ENCODE measurements at regions not wholly inside any gene's neighbourhood (a gene's known extent, or its start where the extent isn't known, plus 50 kb on each side); places are given as distances from the start of the nearest gene placed in this dataset.
"Not testable (repeated sequence)": the region's sequence is repeated elsewhere in the genome, so short reads cannot be mapped to it uniquely, and the experiment has no call there.

GRCh38 chr21:28489821-28490350 lies 502.8 kb downstream of the LTN1 start:
- DNase-seq: no peak
- H3K9me3 ChIP-seq (replicated peaks): no peaks in the 10 kb centered on the region; the same call in 1 of the 2 replicates
- H3K27ac ChIP-seq: no peak overlapping the region
- H3K36me3 ChIP-seq: no peaks in the 10 kb centered on the region
- H3K4me3 ChIP-seq: no peak overlapping the region
- H3K4me1 ChIP-seq: no peaks in the 10 kb centered on the region
- H3K27me3 ChIP-seq: no peaks in the 10 kb centered on the region

GRCh38 chr21:28489162-28489561 lies 503.5 kb downstream of the LTN1 start:
- DNase-seq: no peak
- no peaks in the 10 kb centered on the region for H3K27me3 ChIP-seq
- H3K4me3 ChIP-seq: no peak overlapping the region
- H3K36me3 ChIP-seq: no peaks in the 10 kb centered on the region
- no peaks in the 10 kb centered on the region for H3K4me1 ChIP-seq
- no peak overlapping the region for H3K27ac ChIP-seq
- no peaks in the 10 kb centered on the region; the same call in 1 of the 2 replicates for H3K9me3 ChIP-seq (replicated peaks)

- no peak overlapping the region for H3K4me3 ChIP-seq
- no peaks in the 10 kb centered on the region for H3K36me3 ChIP-seq
- H3K27me3 ChIP-seq: no peaks in the 10 kb centered on the region
- DNase-seq: no peak
- H3K4me1 ChIP-seq: no peaks in the 10 kb centered on the region
- no peak overlapping the region for H3K27ac ChIP-seq
- H3K9me3 ChIP-seq (replicated peaks): no peaks in the 10 kb centered on the region
Observed at GRCh38 chr21:28487455-28488070, 505.1 kb downstream of the LTN1 start.

- H3K27me3 ChIP-seq: no peaks in the 10 kb centered on the region
- DNase-seq: no peak
- no peak overlapping the region for H3K4me3 ChIP-seq
- no peaks in the 10 kb centered on the region for H3K9me3 ChIP-seq (replicated peaks)
- H3K4me1 ChIP-seq: no peaks in the 10 kb centered on the region
- H3K27ac ChIP-seq: no peak overlapping the region
- no peaks in the 10 kb centered on the region for H3K36me3 ChIP-seq
Observed at GRCh38 chr21:28485301-28486022, 507.2 kb downstream of the LTN1 start.

GRCh38 chr21:28483301-28484035 lies 509.2 kb downstream of the LTN1 start:
- Histone ChIP-seq H3K27ac (no peak overlapping the region), H3K36me3 (no peaks in the 10 kb centered on the region), H3K9me3 (replicated peaks) (no peaks in the 10 kb centered on the region), H3K4me3 (no peak overlapping the region), H3K27me3 (no peaks in the 10 kb centered on the region), H3K4me1 (no peaks in the 10 kb centered on the region)
- DNase-seq: no peak

- no peaks in the 10 kb centered on the region for H3K9me3 ChIP-seq (replicated peaks)
- H3K4me1 ChIP-seq: no peaks in the 10 kb centered on the region
- no peak for DNase-seq
- no peak overlapping the region for H3K4me3 ChIP-seq
- H3K36me3 ChIP-seq: no peaks in the 10 kb centered on the region
- H3K27ac ChIP-seq: no peak overlapping the region
- H3K27me3 ChIP-seq: no peaks in the 10 kb centered on the region
Observed at GRCh38 chr21:28482657-28483056, 510.0 kb downstream of the LTN1 start.

- no peaks in the 10 kb centered on the region for H3K27me3 ChIP-seq
- DNase-seq: no peak
- no peaks in the 10 kb centered on the region for H3K4me1 ChIP-seq
- H3K27ac ChIP-seq: no peak overlapping the region
- no peak overlapping the region for H3K4me3 ChIP-seq
- H3K9me3 ChIP-seq (replicated peaks): no peaks in the 10 kb centered on the region
- H3K36me3 ChIP-seq: no peaks in the 10 kb centered on the region
Observed at GRCh38 chr21:28480470-28480869, 512.2 kb downstream of the LTN1 start.

GRCh38 chr21:28473530-28474220 lies 519.0 kb downstream of the LTN1 start:
- no peaks in the 10 kb centered on the region for H3K27me3 ChIP-seq
- H3K36me3 ChIP-seq: no peaks in the 10 kb centered on the region
- H3K4me3 ChIP-seq: no peak overlapping the region
- H3K9me3 ChIP-seq (replicated peaks): no peaks in the 10 kb centered on the region
- no peaks in the 10 kb centered on the region; the same call in 1 of the 2 replicates for H3K4me1 ChIP-seq
- no peak overlapping the region for H3K27ac ChIP-seq
- no peak for DNase-seq

- H3K36me3 ChIP-seq; H3K4me3 ChIP-seq; H3K27ac ChIP-seq; H3K27me3 ChIP-seq; H3K4me1 ChIP-seq; H3K9me3 ChIP-seq (replicated peaks): not testable (repeated sequence)
- DNase-seq: peak in 1 of 2 experiments; percentile 8
Observed at GRCh38 chr21:28472543-28472942, 520.1 kb downstream of the LTN1 start.

GRCh38 chr21:28464988-28465387 lies 527.7 kb downstream of the LTN1 start:
- no peaks in the 10 kb centered on the region for H3K4me1 ChIP-seq
- H3K4me3 ChIP-seq: no peak overlapping the region
- no peaks in the 10 kb centered on the region for H3K36me3 ChIP-seq
- DNase-seq: no peak
- no peak overlapping the region for H3K27ac ChIP-seq
- no peaks in the 10 kb centered on the region for H3K27me3 ChIP-seq
- no peaks in the 10 kb centered on the region for H3K9me3 ChIP-seq (replicated peaks)

GRCh38 chr21:28464095-28464494 lies 528.6 kb downstream of the LTN1 start:
- Histone ChIP-seq H3K27me3 (no peaks in the 10 kb centered on the region), H3K4me1 (no peaks in the 10 kb centered on the region), H3K4me3 (no peak overlapping the region), H3K9me3 (replicated peaks) (no peaks in the 10 kb centered on the region), H3K27ac (no peak overlapping the region), H3K36me3 (no peaks in the 10 kb centered on the region)
- DNase-seq: no peak

- DNase-seq: no peak
- Histone ChIP-seq H3K36me3 (no peaks in the 10 kb centered on the region), H3K27me3 (no peaks in the 10 kb centered on the region), H3K9me3 (replicated peaks) (no peaks in the 10 kb centered on the region), H3K4me1 (no peaks in the 10 kb centered on the region), H3K27ac (no peak overlapping the region), H3K4me3 (no peak overlapping the region)
Observed at GRCh38 chr21:28459193-28459592, 533.5 kb downstream of the LTN1 start.

GRCh38 chr21:28458446-28458845 lies 534.2 kb downstream of the LTN1 start:
- no peaks in the 10 kb centered on the region for H3K9me3 ChIP-seq (replicated peaks)
- H3K4me1 ChIP-seq: no peaks in the 10 kb centered on the region
- H3K27me3 ChIP-seq: no peaks in the 10 kb centered on the region
- no peak for DNase-seq
- H3K27ac ChIP-seq: no peak overlapping the region
- H3K4me3 ChIP-seq: no peak overlapping the region
- no peaks in the 10 kb centered on the region for H3K36me3 ChIP-seq

- no peaks in the 10 kb centered on the region for H3K27me3 ChIP-seq
- no peaks in the 10 kb centered on the region for H3K36me3 ChIP-seq
- no peaks in the 10 kb centered on the region for H3K9me3 ChIP-seq (replicated peaks)
- DNase-seq: no peak
- no peak overlapping the region for H3K4me3 ChIP-seq
- H3K27ac ChIP-seq: no peak overlapping the region
- H3K4me1 ChIP-seq: no peaks in the 10 kb centered on the region
Observed at GRCh38 chr21:28455253-28455600, 537.5 kb downstream of the LTN1 start.
